DND-41 (cell line): ENCODE measurements at regions not wholly inside any gene's neighbourhood (a gene's known extent, or its start where the extent isn't known, plus 50 kb on each side); places are given as distances from the start of the nearest gene placed in this dataset.

Source experiments
- CTCF ChIP-seq: IDR thresholded peaks from 2 replicates; pipeline ENCODE4 v1.5.1; 2012; ENCODE audit warnings: borderline replicate concordance, low read length, moderate library complexity, mild to moderate bottlenecking; ENCODE audit not compliant: poor library complexity, severe bottlenecking; ENCODE audit errors: extremely low read depth
- EZH2 ChIP-seq: IDR thresholded peaks from 3 replicates; pipeline ENCODE4 v1.6.1; 2012; ENCODE audit warnings: borderline replicate concordance, low read depth, mild to moderate bottlenecking, moderate library complexity, low read length, inconsistent platforms; ENCODE audit not compliant: severe bottlenecking

- TF ChIP-seq CTCF: no peak
- no peak for TF ChIP-seq EZH2
Measured at GRCh38 chr7:79971058-79971457, 163.6 kb upstream of the GNAI1 start.
